Keratinocyte (primary cell): ENCODE measurements at regions not wholly inside any gene's neighbourhood (a gene's known extent, or its start where the extent isn't known, plus 50 kb on each side); places are given as distances from the start of the nearest gene placed in this dataset.

Experiments used
- DNase-seq: peaks from one replicate; pipeline ENCODE4 v3.0.0-alpha.2; 2011; ENCODE audit warnings: low read depth, missing footprints, low spot score
- FAIRE-seq: peaks from 2 replicates; lab custom pipeline; 2011; peaks lifted over from hg19 to GRCh38; lab: Jason Lieb, UNC
- H2AFZ ChIP-seq: 2 replicates; pipeline ENCODE4 v1.6.0; 2012; ENCODE audit warnings: low read length, control low read depth, inconsistent platforms; ENCODE audit not compliant: control insufficient read depth
- H3K27ac ChIP-seq: 2 replicates; pipeline ENCODE4 v1.5.1; 2011; ENCODE audit warnings: low read length; ENCODE audit not compliant: control insufficient read depth, insufficient read depth
- H3K27me3 ChIP-seq: 3 replicates; pipeline ENCODE4 v1.6.0; 2011; ENCODE audit warnings: low read length; ENCODE audit not compliant: control insufficient read depth, insufficient read depth; ENCODE audit errors: extremely low read depth
- H3K36me3 ChIP-seq, 2 experiments: 2 replicates in 1 of 2; 3 replicates in 1 of 2; pipeline ENCODE4 v1.5.1; 2011; ENCODE audit warnings: low read length in 2 of 2, mild to moderate bottlenecking in 1 of 2; ENCODE audit not compliant: control insufficient read depth in 2 of 2, insufficient read depth in 2 of 2; ENCODE audit errors: extremely low read depth in 1 of 2
- H3K4me1 ChIP-seq: 3 replicates; pipeline ENCODE4 v1.5.1; 2011; ENCODE audit warnings: low read length; ENCODE audit not compliant: control insufficient read depth, insufficient read depth; ENCODE audit errors: extremely low read depth
- H3K4me2 ChIP-seq: 3 replicates; pipeline ENCODE4 v1.6.0; 2011; ENCODE audit warnings: low read depth, low read length; ENCODE audit not compliant: control insufficient read depth, insufficient read depth; ENCODE audit errors: extremely low read depth
- H3K4me3 ChIP-seq, 3 experiments: fragments of 200-600 bp in 1 of 3; sonication (generic) in 1 of 3; 2 replicates in 2 of 3; 3 replicates in 1 of 3; pipeline ENCODE4 v1.5.1; 2011 to 2016; ENCODE audit warnings: low read length in 3 of 3, mild to moderate bottlenecking in 3 of 3, control low read depth in 2 of 3, inconsistent platforms in 1 of 3, low read depth in 1 of 3, mixed read lengths in 1 of 3, mixed run types in 1 of 3, moderate library complexity in 1 of 3; ENCODE audit not compliant: control insufficient read depth in 2 of 3, insufficient read depth in 2 of 3; ENCODE audit errors: extremely low read depth in 1 of 3
- H3K79me2 ChIP-seq: 2 replicates; pipeline ENCODE4 v1.6.0; 2012; ENCODE audit warnings: low read length; ENCODE audit not compliant: control insufficient read depth, insufficient read depth
- H3K9ac ChIP-seq: 3 replicates; pipeline ENCODE4 v1.6.0; 2011; ENCODE audit warnings: low read length; ENCODE audit not compliant: control insufficient read depth, insufficient read depth; ENCODE audit errors: extremely low read depth
- H3K9me1 ChIP-seq: 3 replicates; pipeline ENCODE4 v1.6.0; 2011; ENCODE audit warnings: low read length; ENCODE audit not compliant: control insufficient read depth, insufficient read depth; ENCODE audit errors: extremely low read depth
- H3K9me3 ChIP-seq: 2 replicates; pipeline ENCODE4 v1.5.1; 2012; ENCODE audit warnings: low read depth, low read length; ENCODE audit not compliant: control insufficient read depth
- H4K20me1 ChIP-seq: 3 replicates; pipeline ENCODE4 v1.6.0; 2011; ENCODE audit warnings: low read length; ENCODE audit not compliant: control insufficient read depth, insufficient read depth; ENCODE audit errors: extremely low read depth
- EZH2 ChIP-seq: IDR thresholded peaks from one replicate; pipeline ENCODE4 v1.6.1; 2012; ENCODE audit warnings: inconsistent platforms, mild to moderate bottlenecking, low read length, moderate library complexity
- dilution Hi-C: fragments of 300-500 bp; cut with MboI; formaldehyde crosslinking; loops from one replicate; pipeline ENCODE4 v1.7.0; 2020; ENCODE audit warnings: low sequenced_read_pairs; ENCODE audit not compliant: extremely low pct_ligation_motif_present
- TF ChIP-seq, protein P1 (sequence below), 3 experiments: IDR thresholded peaks in 1 of 3; conservative IDR thresholded peaks in 1 of 3; optimal IDR thresholded peaks in 1 of 3; 2 replicates in 2 of 3; 3 replicates in 1 of 3; pipeline versions ENCODE3 to v1.5.1; 2011; ENCODE audit warnings: low read length in 3 of 3, mild to moderate bottlenecking in 3 of 3, moderate library complexity in 2 of 3, control low read depth in 1 of 3, inconsistent platforms in 1 of 3; ENCODE audit not compliant: insufficient read depth in 2 of 3; ENCODE audit errors: extremely low read depth in 1 of 3

DNA sequence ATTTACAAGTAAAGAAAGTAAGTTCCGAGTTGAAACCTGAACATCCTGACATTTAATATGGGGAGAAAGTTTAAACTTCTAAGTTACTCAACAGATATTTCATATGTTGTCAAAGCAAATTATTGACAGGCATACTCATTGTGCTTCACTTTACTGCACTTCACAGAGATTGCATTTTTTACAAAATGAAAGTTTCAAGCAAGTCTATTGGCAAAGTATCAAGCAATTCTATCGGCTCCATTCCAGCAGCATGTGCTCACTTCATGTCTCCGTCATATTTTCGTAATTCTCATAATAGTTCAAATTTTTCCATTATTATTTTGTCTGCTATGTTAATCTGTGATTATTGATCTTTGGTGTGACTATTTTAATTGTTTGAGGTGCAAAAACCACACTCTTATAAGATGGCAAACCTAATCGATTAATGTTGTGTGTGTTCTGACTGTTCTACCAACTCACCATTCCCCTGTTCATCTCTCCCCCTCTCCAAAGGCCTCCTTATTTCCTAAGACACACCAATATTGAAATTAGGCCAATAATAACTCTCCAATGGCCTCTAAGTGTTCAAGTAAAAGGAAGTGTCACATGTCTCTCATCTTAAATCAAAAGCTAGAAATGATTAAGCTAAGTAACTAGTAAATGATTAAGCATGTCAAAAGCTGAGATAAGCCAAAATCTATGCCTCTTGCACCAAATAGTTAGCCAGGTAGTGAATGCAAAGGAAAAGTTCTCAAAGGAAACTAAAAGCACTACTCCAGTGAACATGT, 68.2 kb upstream of the BCL9 start:
- dilution Hi-C loops = no loop called here
- Histone ChIP-seq H3K9ac (no peak overlapping the region), H2AFZ (no peak overlapping the region), H3K4me2 (no peak overlapping the region), H3K9me3 (no peaks in the 10 kb centered on the region), H3K27ac (no peak overlapping the region), H3K4me1 (no peaks in the 10 kb centered on the region), H3K9me1 (no peaks in the 10 kb centered on the region), H3K36me3 (no peaks in the 10 kb centered on the region), H3K79me2 (no peaks in the 10 kb centered on the region), H3K27me3 (no peaks in the 10 kb centered on the region), H3K4me3 (no peak overlapping the region), H4K20me1 (no peaks in the 10 kb centered on the region)
- TF ChIP-seq, protein P1, sequence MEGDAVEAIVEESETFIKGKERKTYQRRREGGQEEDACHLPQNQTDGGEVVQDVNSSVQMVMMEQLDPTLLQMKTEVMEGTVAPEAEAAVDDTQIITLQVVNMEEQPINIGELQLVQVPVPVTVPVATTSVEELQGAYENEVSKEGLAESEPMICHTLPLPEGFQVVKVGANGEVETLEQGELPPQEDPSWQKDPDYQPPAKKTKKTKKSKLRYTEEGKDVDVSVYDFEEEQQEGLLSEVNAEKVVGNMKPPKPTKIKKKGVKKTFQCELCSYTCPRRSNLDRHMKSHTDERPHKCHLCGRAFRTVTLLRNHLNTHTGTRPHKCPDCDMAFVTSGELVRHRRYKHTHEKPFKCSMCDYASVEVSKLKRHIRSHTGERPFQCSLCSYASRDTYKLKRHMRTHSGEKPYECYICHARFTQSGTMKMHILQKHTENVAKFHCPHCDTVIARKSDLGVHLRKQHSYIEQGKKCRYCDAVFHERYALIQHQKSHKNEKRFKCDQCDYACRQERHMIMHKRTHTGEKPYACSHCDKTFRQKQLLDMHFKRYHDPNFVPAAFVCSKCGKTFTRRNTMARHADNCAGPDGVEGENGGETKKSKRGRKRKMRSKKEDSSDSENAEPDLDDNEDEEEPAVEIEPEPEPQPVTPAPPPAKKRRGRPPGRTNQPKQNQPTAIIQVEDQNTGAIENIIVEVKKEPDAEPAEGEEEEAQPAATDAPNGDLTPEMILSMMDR (optimal IDR thresholded peaks at IDR 0.05 in 1 of 3, IDR thresholded peaks at IDR 0.05 in 1 of 3, conservative IDR thresholded peaks at IDR 0.05 in 1 of 3; ENCODE audit: extremely low read depth in 1 of 3, insufficient read depth in 2 of 3, low read length in 3 of 3) = no peak
- no peak for TF ChIP-seq EZH2
- DNase-seq (no peak), FAIRE-seq (peak; percentile 36)

DNA sequence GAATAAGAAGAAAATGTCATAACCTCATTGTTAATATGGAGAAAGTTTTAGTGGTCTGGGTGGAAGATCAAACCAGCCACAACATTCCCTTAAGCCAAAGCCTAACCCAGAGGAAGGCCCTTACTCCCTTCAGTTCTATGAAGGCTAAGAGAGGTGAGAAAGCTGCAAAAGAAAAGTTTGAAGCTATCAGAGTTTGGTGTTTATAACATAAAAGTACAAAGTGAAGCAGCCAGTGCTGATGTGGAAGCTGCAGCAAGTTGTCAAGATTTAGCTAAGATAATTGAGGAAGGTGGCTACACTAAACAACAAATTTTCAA, 67.6 kb upstream of the BCL9 start:
- no peak for DNase-seq
- Histone ChIP-seq H3K9me1 (no peaks in the 10 kb centered on the region), H3K79me2 (no peaks in the 10 kb centered on the region), H3K9ac (no peak overlapping the region), H3K4me2 (no peak overlapping the region), H3K27ac (no peak overlapping the region), H3K36me3 (no peaks in the 10 kb centered on the region), H3K27me3 (no peaks in the 10 kb centered on the region), H3K9me3 (no peaks in the 10 kb centered on the region), H2AFZ (no peak overlapping the region), H3K4me3 (no peak overlapping the region), H4K20me1 (no peaks in the 10 kb centered on the region), H3K4me1 (no peaks in the 10 kb centered on the region)
- FAIRE-seq = no peak
- no peak for TF ChIP-seq EZH2
- TF ChIP-seq, protein P1 (optimal IDR thresholded peaks at IDR 0.05 in 1 of 3, IDR thresholded peaks at IDR 0.05 in 1 of 3, conservative IDR thresholded peaks at IDR 0.05 in 1 of 3; ENCODE audit: extremely low read depth in 1 of 3, insufficient read depth in 2 of 3, low read length in 3 of 3) = no peak
- dilution Hi-C loops = no loop called here
